HL-60 (cell line): ENCODE measurements at regions not wholly inside any gene's neighbourhood (a gene's known extent, or its start where the extent isn't known, plus 50 kb on each side); places are given as distances from the start of the nearest gene placed in this dataset.
"Not testable (repeated sequence)": the region's sequence is repeated elsewhere in the genome, so short reads cannot be mapped to it uniquely, and the experiment has no call there.

Source experiments
- DNase-seq, 2 experiments: peaks; one replicate each; pipeline ENCODE4 v3.0.0-alpha.2; 2010 to 2020; ENCODE audit warnings: low read depth in 1 of 2, low spot score in 1 of 2
- H3K27ac ChIP-seq: fragments of 250-450 bp; sonication (Bioruptor Pico); replicated peaks from 2 replicates; pipeline ENCODE4 v1.5.1; 2020; ENCODE audit warnings: mild to moderate bottlenecking, moderate library complexity
- H3K27me3 ChIP-seq: fragments of 250-450 bp; sonication (Bioruptor Pico); 2 replicates; pipeline ENCODE4 v1.5.1; 2021; ENCODE audit warnings: mild to moderate bottlenecking, moderate library complexity; ENCODE audit not compliant: insufficient read depth, poor library complexity, severe bottlenecking
- H3K4me3 ChIP-seq: replicated peaks from 2 replicates; pipeline ENCODE4 v1.5.1; 2011; ENCODE audit warnings: mild to moderate bottlenecking, control low read depth, low read length; ENCODE audit not compliant: insufficient read depth
- GABPA ChIP-seq: IDR thresholded peaks from 2 replicates; pipeline ENCODE4 v1.6.1; 2012; ENCODE audit warnings: low read depth
- POLR2AphosphoS5 ChIP-seq: IDR thresholded peaks from 2 replicates; pipeline ENCODE4 v1.6.1; 2012; ENCODE audit warnings: low read depth
- SPI1 ChIP-seq: IDR thresholded peaks from 2 replicates; pipeline ENCODE4 v1.6.1; 2012; ENCODE audit warnings: low read depth, mild to moderate bottlenecking, borderline replicate concordance
- TF ChIP-seq, protein P1 (sequence below): IDR thresholded peaks from 2 replicates; pipeline ENCODE4 v1.6.1; 2012; ENCODE audit warnings: low read depth; ENCODE audit not compliant: insufficient replicate concordance
- TF ChIP-seq, protein P2 (sequence below): IDR thresholded peaks from one replicate; pipeline ENCODE4 v1.5.1; 2011; ENCODE audit warnings: low read length, control low read depth, inconsistent platforms; ENCODE audit not compliant: insufficient read depth

DNA sequence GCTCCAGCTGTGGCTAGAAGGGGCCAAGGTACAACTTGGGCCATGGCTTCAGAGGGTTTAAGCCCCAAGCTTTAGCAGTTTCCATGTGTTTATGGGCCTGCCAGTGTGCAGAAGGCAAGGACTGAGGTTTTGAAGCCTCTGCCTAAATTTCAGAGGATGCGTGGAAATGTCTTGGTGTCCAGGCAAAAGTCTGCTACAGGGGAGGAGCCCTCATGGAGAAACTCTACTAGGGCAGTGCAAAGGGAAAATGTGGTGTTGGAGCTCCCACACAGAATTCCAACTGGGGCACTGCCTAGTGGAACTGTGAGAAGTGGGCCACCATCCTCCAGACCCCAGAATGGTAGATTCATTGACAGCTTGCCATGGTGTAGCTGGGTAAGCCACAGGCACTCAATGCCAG is 527.2 kb upstream of the RORB start:
- Histone ChIP-seq H3K27me3 (no peaks in the 10 kb centered on the region), H3K4me3 (no peak overlapping the region), H3K27ac (no peak overlapping the region)
- no peak for TF ChIP-seq SPI1
- TF ChIP-seq, protein P1, sequence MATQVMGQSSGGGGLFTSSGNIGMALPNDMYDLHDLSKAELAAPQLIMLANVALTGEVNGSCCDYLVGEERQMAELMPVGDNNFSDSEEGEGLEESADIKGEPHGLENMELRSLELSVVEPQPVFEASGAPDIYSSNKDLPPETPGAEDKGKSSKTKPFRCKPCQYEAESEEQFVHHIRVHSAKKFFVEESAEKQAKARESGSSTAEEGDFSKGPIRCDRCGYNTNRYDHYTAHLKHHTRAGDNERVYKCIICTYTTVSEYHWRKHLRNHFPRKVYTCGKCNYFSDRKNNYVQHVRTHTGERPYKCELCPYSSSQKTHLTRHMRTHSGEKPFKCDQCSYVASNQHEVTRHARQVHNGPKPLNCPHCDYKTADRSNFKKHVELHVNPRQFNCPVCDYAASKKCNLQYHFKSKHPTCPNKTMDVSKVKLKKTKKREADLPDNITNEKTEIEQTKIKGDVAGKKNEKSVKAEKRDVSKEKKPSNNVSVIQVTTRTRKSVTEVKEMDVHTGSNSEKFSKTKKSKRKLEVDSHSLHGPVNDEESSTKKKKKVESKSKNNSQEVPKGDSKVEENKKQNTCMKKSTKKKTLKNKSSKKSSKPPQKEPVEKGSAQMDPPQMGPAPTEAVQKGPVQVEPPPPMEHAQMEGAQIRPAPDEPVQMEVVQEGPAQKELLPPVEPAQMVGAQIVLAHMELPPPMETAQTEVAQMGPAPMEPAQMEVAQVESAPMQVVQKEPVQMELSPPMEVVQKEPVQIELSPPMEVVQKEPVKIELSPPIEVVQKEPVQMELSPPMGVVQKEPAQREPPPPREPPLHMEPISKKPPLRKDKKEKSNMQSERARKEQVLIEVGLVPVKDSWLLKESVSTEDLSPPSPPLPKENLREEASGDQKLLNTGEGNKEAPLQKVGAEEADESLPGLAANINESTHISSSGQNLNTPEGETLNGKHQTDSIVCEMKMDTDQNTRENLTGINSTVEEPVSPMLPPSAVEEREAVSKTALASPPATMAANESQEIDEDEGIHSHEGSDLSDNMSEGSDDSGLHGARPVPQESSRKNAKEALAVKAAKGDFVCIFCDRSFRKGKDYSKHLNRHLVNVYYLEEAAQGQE = no peak
- TF ChIP-seq POLR2AphosphoS5 = no peak
- TF ChIP-seq, protein P2, sequence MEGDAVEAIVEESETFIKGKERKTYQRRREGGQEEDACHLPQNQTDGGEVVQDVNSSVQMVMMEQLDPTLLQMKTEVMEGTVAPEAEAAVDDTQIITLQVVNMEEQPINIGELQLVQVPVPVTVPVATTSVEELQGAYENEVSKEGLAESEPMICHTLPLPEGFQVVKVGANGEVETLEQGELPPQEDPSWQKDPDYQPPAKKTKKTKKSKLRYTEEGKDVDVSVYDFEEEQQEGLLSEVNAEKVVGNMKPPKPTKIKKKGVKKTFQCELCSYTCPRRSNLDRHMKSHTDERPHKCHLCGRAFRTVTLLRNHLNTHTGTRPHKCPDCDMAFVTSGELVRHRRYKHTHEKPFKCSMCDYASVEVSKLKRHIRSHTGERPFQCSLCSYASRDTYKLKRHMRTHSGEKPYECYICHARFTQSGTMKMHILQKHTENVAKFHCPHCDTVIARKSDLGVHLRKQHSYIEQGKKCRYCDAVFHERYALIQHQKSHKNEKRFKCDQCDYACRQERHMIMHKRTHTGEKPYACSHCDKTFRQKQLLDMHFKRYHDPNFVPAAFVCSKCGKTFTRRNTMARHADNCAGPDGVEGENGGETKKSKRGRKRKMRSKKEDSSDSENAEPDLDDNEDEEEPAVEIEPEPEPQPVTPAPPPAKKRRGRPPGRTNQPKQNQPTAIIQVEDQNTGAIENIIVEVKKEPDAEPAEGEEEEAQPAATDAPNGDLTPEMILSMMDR = no peak
- no peak for TF ChIP-seq GABPA
- DNase-seq = no peak

DNA sequence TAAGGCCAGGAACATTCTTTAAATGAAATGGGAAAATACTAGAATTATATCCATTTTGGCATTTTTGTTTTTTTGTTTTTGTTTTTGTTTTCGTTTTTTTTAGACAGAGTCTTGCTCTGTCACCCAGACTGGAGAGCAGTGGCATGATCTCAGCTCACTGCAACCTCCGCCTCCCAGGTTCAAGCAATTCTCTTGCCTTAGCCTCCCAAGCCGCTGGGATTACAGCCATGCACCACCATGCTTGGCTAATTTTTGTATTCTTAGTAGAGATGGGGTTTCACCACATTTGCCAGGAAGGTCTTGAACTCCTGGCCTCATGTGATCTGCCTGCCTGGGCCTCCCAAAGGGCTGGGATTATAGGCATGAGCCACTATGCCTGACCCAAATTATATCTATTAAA is 520.7 kb upstream of the RORB start:
- not testable (repeated sequence) for H3K4me3 ChIP-seq, H3K27me3 ChIP-seq, DNase-seq, H3K27ac ChIP-seq

DNA sequence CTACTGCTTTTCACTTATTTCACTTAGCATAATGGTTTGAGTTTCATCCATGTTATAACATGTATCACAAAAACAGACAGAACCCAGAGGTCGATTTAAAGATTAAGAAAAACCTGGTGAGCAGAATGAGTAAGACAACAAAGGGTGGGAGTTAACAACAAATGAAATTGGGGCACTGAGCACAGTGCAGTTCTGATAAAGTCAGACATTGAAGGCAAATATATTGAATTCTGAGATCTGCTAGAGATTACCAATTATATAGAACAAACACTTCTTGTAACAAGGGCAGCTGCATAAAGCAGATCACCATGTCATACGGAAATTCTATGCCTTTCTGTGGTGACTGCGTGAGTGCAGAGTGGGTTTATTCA is 517.3 kb upstream of the RORB start:
- Histone ChIP-seq H3K4me3 (no peak overlapping the region), H3K27ac (no peak overlapping the region), H3K27me3 (no peaks in the 10 kb centered on the region)
- no peak for DNase-seq
- TF ChIP-seq, protein P1 = no peak
- TF ChIP-seq, protein P2 = no peak
- no peak for TF ChIP-seq POLR2AphosphoS5
- no peak for TF ChIP-seq SPI1
- TF ChIP-seq GABPA = no peak

DNA sequence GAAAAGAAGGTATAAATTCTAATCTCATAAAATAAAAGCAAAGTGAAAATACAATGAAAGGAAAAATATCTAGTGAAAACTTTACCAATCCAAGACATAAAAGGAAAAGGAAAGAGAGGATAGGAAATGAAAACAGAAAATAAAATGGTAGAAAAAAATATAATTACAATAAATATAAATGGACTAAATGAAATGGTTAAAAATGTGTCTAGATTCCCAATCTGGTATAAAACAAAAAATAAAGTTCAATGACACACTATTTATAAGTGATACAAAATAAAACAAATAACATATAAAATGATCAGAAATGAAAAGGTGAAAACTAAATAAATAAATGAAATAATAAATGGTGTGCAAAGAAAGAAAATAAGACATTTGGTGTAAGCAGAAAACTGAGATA is 516.4 kb upstream of the RORB start:
- H3K27me3 ChIP-seq = no peaks in the 10 kb centered on the region
- DNase-seq = no peak
- no peak overlapping the region for H3K4me3 ChIP-seq
- TF ChIP-seq GABPA (no peak), POLR2AphosphoS5 (no peak), SPI1 (no peak)
- TF ChIP-seq, protein P2 = no peak
- TF ChIP-seq, protein P1 = no peak
- H3K27ac ChIP-seq = no peak overlapping the region
